Osteoblast (primary cell): ENCODE measurements at regions not wholly inside any gene's neighbourhood (a gene's known extent, or its start where the extent isn't known, plus 50 kb on each side); places are given as distances from the start of the nearest gene placed in this dataset.

ENCODE experiments used
- DNase-seq: peaks from one replicate; pipeline ENCODE4 v3.0.0; 2011; ENCODE audit warnings: low spot score, mixed read lengths; ENCODE audit not compliant: insufficient read length; ENCODE audit errors: missing footprints
- H2AFZ ChIP-seq: 2 replicates; pipeline ENCODE4 v1.6.0; 2011; ENCODE audit warnings: mild to moderate bottlenecking, low read length
- H3K27ac ChIP-seq: 2 replicates; pipeline ENCODE4 v1.5.1; 2011; ENCODE audit warnings: mild to moderate bottlenecking, low read depth, low read length, moderate library complexity
- H3K27me3 ChIP-seq: 2 replicates; pipeline ENCODE4 v1.6.0; 2012; ENCODE audit warnings: mild to moderate bottlenecking, control low read depth, inconsistent platforms, low read length, moderate library complexity; ENCODE audit not compliant: insufficient read depth
- H3K36me3 ChIP-seq: 2 replicates; pipeline ENCODE4 v1.5.1; 2011; ENCODE audit warnings: mild to moderate bottlenecking, low read length, control low read depth, moderate library complexity; ENCODE audit not compliant: insufficient read depth
- H3K4me1 ChIP-seq: 2 replicates; pipeline ENCODE4 v1.5.1; 2011; ENCODE audit warnings: mild to moderate bottlenecking, low read length, control low read depth, moderate library complexity; ENCODE audit not compliant: insufficient read depth
- H3K4me2 ChIP-seq: 2 replicates; pipeline ENCODE4 v1.6.0; 2011; ENCODE audit warnings: mild to moderate bottlenecking, low read length; ENCODE audit not compliant: insufficient read depth
- H3K4me3 ChIP-seq: fragments of 200-600 bp; sonication (generic); 3 replicates; pipeline ENCODE4 v1.5.1; 2012; ENCODE audit warnings: mild to moderate bottlenecking, low read length, inconsistent platforms; ENCODE audit not compliant: insufficient read depth
- H3K79me2 ChIP-seq: 2 replicates; pipeline ENCODE4 v1.6.0; 2012; ENCODE audit warnings: mild to moderate bottlenecking, low read length, control low read depth, inconsistent platforms; ENCODE audit not compliant: insufficient read depth
- H3K9me3 ChIP-seq: 2 replicates; pipeline ENCODE4 v1.5.1; 2011; ENCODE audit warnings: low read depth, low read length, control low read depth
- H4K20me1 ChIP-seq: 2 replicates; pipeline ENCODE4 v1.6.0; 2012; ENCODE audit warnings: mild to moderate bottlenecking, low read length, control low read depth; ENCODE audit not compliant: insufficient read depth
- TF ChIP-seq, protein P1 (sequence below): IDR thresholded peaks from 2 replicates; pipeline ENCODE4 v1.5.1; 2011; ENCODE audit warnings: mild to moderate bottlenecking, low read depth, low read length, moderate library complexity; ENCODE audit errors: extremely low read depth

GRCh38 chr5:125421006-125421405, 674.6 kb upstream of the ZNF608 start:
- TF ChIP-seq, protein P1, sequence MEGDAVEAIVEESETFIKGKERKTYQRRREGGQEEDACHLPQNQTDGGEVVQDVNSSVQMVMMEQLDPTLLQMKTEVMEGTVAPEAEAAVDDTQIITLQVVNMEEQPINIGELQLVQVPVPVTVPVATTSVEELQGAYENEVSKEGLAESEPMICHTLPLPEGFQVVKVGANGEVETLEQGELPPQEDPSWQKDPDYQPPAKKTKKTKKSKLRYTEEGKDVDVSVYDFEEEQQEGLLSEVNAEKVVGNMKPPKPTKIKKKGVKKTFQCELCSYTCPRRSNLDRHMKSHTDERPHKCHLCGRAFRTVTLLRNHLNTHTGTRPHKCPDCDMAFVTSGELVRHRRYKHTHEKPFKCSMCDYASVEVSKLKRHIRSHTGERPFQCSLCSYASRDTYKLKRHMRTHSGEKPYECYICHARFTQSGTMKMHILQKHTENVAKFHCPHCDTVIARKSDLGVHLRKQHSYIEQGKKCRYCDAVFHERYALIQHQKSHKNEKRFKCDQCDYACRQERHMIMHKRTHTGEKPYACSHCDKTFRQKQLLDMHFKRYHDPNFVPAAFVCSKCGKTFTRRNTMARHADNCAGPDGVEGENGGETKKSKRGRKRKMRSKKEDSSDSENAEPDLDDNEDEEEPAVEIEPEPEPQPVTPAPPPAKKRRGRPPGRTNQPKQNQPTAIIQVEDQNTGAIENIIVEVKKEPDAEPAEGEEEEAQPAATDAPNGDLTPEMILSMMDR = no peak
- Histone ChIP-seq H3K27me3 (no peaks in the 10 kb centered on the region), H3K4me2 (no peak overlapping the region), H3K4me1 (no peaks in the 10 kb centered on the region), H3K27ac (no peak overlapping the region), H4K20me1 (no peaks in the 10 kb centered on the region), H3K9me3 (no peaks in the 10 kb centered on the region), H3K79me2 (no peaks in the 10 kb centered on the region), H3K4me3 (no peak overlapping the region), H2AFZ (no peak overlapping the region), H3K36me3 (no peaks in the 10 kb centered on the region)
- no peak for DNase-seq

GRCh38 chr5:125422342-125422741, 675.9 kb upstream of the ZNF608 start:
- H3K4me3 ChIP-seq = no peak overlapping the region
- H3K36me3 ChIP-seq = no peaks in the 10 kb centered on the region
- no peaks in the 10 kb centered on the region for H3K27me3 ChIP-seq
- no peak for DNase-seq
- no peaks in the 10 kb centered on the region for H4K20me1 ChIP-seq
- TF ChIP-seq, protein P1 = no peak
- no peaks in the 10 kb centered on the region for H3K4me1 ChIP-seq
- no peak overlapping the region for H3K27ac ChIP-seq
- H3K4me2 ChIP-seq = no peak overlapping the region
- no peaks in the 10 kb centered on the region for H3K79me2 ChIP-seq
- no peaks in the 10 kb centered on the region for H3K9me3 ChIP-seq
- no peak overlapping the region for H2AFZ ChIP-seq

GRCh38 chr5:125424402-125425141, 678.1 kb upstream of the ZNF608 start:
- no peak for DNase-seq
- H3K9me3 ChIP-seq = peaks cover 3% of the 10 kb centered on the region

GRCh38 chr5:125429498-125429897, 683.1 kb upstream of the ZNF608 start:
- DNase-seq = no peak
- no peak overlapping the region for H3K27ac ChIP-seq
- H3K4me2 ChIP-seq = no peak overlapping the region
- peaks cover 3% of the 10 kb centered on the region for H3K9me3 ChIP-seq
- no peaks in the 10 kb centered on the region for H3K36me3 ChIP-seq
- TF ChIP-seq, protein P1 = no peak
- no peak overlapping the region for H3K4me3 ChIP-seq
- H3K4me1 ChIP-seq = no peaks in the 10 kb centered on the region
- no peak overlapping the region for H2AFZ ChIP-seq
- H4K20me1 ChIP-seq = no peaks in the 10 kb centered on the region
- no peaks in the 10 kb centered on the region for H3K79me2 ChIP-seq
- no peaks in the 10 kb centered on the region for H3K27me3 ChIP-seq

More at GRCh38 chr5:125424402-125425141, 678.1 kb upstream of the ZNF608 start:
- no peaks in the 10 kb centered on the region for H3K4me1 ChIP-seq
- TF ChIP-seq, protein P1 = no peak
- no peak overlapping the region for H3K27ac ChIP-seq
- no peaks in the 10 kb centered on the region for H3K27me3 ChIP-seq
- H4K20me1 ChIP-seq = no peaks in the 10 kb centered on the region
- no peaks in the 10 kb centered on the region for H3K79me2 ChIP-seq
- no peak overlapping the region for H2AFZ ChIP-seq
- no peak overlapping the region for H3K4me2 ChIP-seq
- no peak overlapping the region for H3K4me3 ChIP-seq
- H3K36me3 ChIP-seq = no peaks in the 10 kb centered on the region
